ENCODE measurements at regions not wholly inside any gene's neighbourhood (a gene's known extent, or its start where the extent isn't known, plus 50 kb on each side); places are given as distances from the start of the nearest gene placed in this dataset.

GRCh38 chr2:188850786-188851185 lies 123.4 kb upstream of the COL3A1 start:
- no peaks in the 10 kb centered on the region for H4K20me1 ChIP-seq (ENCODE audit: insufficient read depth, low read length)
- H2AFZ ChIP-seq (ENCODE audit: low read length): no peak overlapping the region
- H3K4me2 ChIP-seq (ENCODE audit: low read depth, low read length): no peak overlapping the region
- no peaks in the 10 kb centered on the region for H3K36me3 ChIP-seq (replicated peaks in 1 of 2; ENCODE audit: control insufficient read depth in 1 of 2, insufficient read depth in 2 of 2, low read length in 2 of 2)
- no peaks in the 10 kb centered on the region for H3K79me2 ChIP-seq (ENCODE audit: insufficient read depth, low read length)
- no peak for TF ChIP-seq SALL1 (CRISPR knock-in tag; IDR thresholded peaks at IDR 0.05)
- TF ChIP-seq, protein P1, sequence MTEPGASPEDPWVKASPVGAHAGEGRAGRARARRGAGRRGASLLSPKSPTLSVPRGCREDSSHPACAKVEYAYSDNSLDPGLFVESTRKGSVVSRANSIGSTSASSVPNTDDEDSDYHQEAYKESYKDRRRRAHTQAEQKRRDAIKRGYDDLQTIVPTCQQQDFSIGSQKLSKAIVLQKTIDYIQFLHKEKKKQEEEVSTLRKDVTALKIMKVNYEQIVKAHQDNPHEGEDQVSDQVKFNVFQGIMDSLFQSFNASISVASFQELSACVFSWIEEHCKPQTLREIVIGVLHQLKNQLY (CRISPR knock-in tag; IDR thresholded peaks at IDR 0.05): no peak
- no peak for TF ChIP-seq ZNF260 (CRISPR knock-in tag; IDR thresholded peaks at IDR 0.05; ENCODE audit: borderline replicate concordance, low read depth)
- TF ChIP-seq TAF1 (CRISPR knock-in tag; IDR thresholded peaks at IDR 0.05): no peak
- TF ChIP-seq ZNF337 (CRISPR knock-in tag; IDR thresholded peaks at IDR 0.05; ENCODE audit: borderline replicate concordance, low read depth): no peak
- no peak for TF ChIP-seq THAP11 (CRISPR knock-in tag; IDR thresholded peaks at IDR 0.05)
- TF ChIP-seq, protein P2, sequence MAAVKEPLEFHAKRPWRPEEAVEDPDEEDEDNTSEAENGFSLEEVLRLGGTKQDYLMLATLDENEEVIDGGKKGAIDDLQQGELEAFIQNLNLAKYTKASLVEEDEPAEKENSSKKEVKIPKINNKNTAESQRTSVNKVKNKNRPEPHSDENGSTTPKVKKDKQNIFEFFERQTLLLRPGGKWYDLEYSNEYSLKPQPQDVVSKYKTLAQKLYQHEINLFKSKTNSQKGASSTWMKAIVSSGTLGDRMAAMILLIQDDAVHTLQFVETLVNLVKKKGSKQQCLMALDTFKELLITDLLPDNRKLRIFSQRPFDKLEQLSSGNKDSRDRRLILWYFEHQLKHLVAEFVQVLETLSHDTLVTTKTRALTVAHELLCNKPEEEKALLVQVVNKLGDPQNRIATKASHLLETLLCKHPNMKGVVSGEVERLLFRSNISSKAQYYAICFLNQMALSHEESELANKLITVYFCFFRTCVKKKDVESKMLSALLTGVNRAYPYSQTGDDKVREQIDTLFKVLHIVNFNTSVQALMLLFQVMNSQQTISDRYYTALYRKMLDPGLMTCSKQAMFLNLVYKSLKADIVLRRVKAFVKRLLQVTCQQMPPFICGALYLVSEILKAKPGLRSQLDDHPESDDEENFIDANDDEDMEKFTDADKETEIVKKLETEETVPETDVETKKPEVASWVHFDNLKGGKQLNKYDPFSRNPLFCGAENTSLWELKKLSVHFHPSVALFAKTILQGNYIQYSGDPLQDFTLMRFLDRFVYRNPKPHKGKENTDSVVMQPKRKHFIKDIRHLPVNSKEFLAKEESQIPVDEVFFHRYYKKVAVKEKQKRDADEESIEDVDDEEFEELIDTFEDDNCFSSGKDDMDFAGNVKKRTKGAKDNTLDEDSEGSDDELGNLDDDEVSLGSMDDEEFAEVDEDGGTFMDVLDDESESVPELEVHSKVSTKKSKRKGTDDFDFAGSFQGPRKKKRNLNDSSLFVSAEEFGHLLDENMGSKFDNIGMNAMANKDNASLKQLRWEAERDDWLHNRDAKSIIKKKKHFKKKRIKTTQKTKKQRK (IDR thresholded peaks at IDR 0.05; ENCODE audit: low read length): no peak
- no peak for TF ChIP-seq TCF12 (IDR thresholded peaks at IDR 0.05)
- TF ChIP-seq TCF12 (CRISPR knock-in tag; IDR thresholded peaks at IDR 0.05): no peak
- TF ChIP-seq ZNF280D (CRISPR knock-in tag; IDR thresholded peaks at IDR 0.05): no peak
- no peak for TF ChIP-seq TBX2 (CRISPR knock-in tag; IDR thresholded peaks at IDR 0.05; ENCODE audit: borderline replicate concordance)
- no peak for TF ChIP-seq STAT6 (CRISPR knock-in tag; IDR thresholded peaks at IDR 0.05; ENCODE audit: borderline replicate concordance)
- no peak for TF ChIP-seq ZNF350 (CRISPR knock-in tag; IDR thresholded peaks at IDR 0.05; ENCODE audit: borderline replicate concordance, low read depth)
- no peak for TF ChIP-seq TEAD3 (CRISPR knock-in tag; optimal IDR thresholded peaks at IDR 0.05; ENCODE audit: borderline replicate concordance)
- DNase-seq (ENCODE audit: low spot score) (no peak), FAIRE-seq (no peak), ATAC-seq (no peak)
- H3K9ac ChIP-seq (ENCODE audit: insufficient read depth, low read depth, low read length): no peak overlapping the region
- no peaks in the 10 kb centered on the region for H3K4me1 ChIP-seq (ENCODE audit: insufficient read depth, low read length)
- no peak overlapping the region for H3K4me3 ChIP-seq (replicated peaks in 1 of 3; ENCODE audit: insufficient read depth in 1 of 3, low read depth in 2 of 3, low read length in 3 of 3)
- no peak overlapping the region for H3K27ac ChIP-seq (ENCODE audit: extremely low read length, insufficient read depth, low read length)
- BruUV-seq (replicated peaks): no TSS peak
- WGBS (ENCODE audit: low lambda C conversion rate): 0% methylated on average over 2 of the region's 2 CpGs
- H3K27me3 ChIP-seq (ENCODE audit: control insufficient read depth in 1 of 2, insufficient read depth in 2 of 2, low read length in 2 of 2): no peaks in the 10 kb centered on the region; a peak in 1 of 5 replicates
- peaks cover 16% of the 10 kb centered on the region for H3K9me3 ChIP-seq (ENCODE audit: low read length)
- intact Hi-C loops (cut with micrococcal nuclease; ENCODE audit: unreplicated experiment): no loop called here
- CTCF ChIA-PET (ENCODE audit: low intra/inter-chr PET ratio, low total read pairs): no interaction called here
- in situ Hi-C loops (cut with HindIII; ENCODE audit: extremely low pct_ligation_motif_present, low pct_unique_long_range_greater_than_20kb): no loop called here
- POLR2A ChIA-PET: no interaction called here
